ENCODE measurements at regions not wholly inside any gene's neighbourhood (a gene's known extent, or its start where the extent isn't known, plus 50 kb on each side); places are given as distances from the start of the nearest gene placed in this dataset.

DNA sequence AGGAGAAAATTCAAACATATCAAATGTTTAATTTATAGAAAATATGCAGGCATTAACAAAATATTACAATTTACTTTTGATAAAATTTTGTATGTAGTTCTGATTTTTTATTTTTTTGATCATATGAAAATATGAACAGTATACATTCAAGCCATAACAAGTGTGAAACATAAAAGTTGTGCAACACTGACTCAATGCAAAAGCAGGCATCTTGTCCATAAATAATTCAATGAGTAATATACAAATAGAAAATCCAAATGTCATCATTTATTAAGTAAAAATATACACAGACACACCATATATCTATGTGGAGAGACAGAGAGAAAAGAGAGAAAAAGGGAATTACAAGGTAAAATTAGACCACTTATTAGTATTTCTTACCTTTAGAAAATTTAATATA is 1183.9 kb downstream of the SLITRK1 start:
- TF ChIP-seq RAD21 (conservative IDR thresholded peaks at IDR 0.05) (no peak), EZH2 (IDR thresholded peaks at IDR 0.05; ENCODE audit: borderline replicate concordance, insufficient read depth, low read length, poor library complexity, severe bottlenecking) (no peak), POLR2AphosphoS5 (IDR thresholded peaks at IDR 0.05) (no peak), EP300 (conservative IDR thresholded peaks at IDR 0.05; ENCODE audit: poor library complexity, severe bottlenecking) (no peak), TAF1 (IDR thresholded peaks at IDR 0.05; ENCODE audit: low read depth) (no peak), MXI1 (conservative IDR thresholded peaks at IDR 0.05; ENCODE audit: poor library complexity, severe bottlenecking) (no peak), SMC3 (conservative IDR thresholded peaks at IDR 0.05; ENCODE audit: poor library complexity) (no peak)
- TF ChIP-seq, protein P1, sequence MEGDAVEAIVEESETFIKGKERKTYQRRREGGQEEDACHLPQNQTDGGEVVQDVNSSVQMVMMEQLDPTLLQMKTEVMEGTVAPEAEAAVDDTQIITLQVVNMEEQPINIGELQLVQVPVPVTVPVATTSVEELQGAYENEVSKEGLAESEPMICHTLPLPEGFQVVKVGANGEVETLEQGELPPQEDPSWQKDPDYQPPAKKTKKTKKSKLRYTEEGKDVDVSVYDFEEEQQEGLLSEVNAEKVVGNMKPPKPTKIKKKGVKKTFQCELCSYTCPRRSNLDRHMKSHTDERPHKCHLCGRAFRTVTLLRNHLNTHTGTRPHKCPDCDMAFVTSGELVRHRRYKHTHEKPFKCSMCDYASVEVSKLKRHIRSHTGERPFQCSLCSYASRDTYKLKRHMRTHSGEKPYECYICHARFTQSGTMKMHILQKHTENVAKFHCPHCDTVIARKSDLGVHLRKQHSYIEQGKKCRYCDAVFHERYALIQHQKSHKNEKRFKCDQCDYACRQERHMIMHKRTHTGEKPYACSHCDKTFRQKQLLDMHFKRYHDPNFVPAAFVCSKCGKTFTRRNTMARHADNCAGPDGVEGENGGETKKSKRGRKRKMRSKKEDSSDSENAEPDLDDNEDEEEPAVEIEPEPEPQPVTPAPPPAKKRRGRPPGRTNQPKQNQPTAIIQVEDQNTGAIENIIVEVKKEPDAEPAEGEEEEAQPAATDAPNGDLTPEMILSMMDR (IDR thresholded peaks at IDR 0.05; ENCODE audit: poor library complexity, severe bottlenecking): no peak
- TF ChIP-seq, protein P2, sequence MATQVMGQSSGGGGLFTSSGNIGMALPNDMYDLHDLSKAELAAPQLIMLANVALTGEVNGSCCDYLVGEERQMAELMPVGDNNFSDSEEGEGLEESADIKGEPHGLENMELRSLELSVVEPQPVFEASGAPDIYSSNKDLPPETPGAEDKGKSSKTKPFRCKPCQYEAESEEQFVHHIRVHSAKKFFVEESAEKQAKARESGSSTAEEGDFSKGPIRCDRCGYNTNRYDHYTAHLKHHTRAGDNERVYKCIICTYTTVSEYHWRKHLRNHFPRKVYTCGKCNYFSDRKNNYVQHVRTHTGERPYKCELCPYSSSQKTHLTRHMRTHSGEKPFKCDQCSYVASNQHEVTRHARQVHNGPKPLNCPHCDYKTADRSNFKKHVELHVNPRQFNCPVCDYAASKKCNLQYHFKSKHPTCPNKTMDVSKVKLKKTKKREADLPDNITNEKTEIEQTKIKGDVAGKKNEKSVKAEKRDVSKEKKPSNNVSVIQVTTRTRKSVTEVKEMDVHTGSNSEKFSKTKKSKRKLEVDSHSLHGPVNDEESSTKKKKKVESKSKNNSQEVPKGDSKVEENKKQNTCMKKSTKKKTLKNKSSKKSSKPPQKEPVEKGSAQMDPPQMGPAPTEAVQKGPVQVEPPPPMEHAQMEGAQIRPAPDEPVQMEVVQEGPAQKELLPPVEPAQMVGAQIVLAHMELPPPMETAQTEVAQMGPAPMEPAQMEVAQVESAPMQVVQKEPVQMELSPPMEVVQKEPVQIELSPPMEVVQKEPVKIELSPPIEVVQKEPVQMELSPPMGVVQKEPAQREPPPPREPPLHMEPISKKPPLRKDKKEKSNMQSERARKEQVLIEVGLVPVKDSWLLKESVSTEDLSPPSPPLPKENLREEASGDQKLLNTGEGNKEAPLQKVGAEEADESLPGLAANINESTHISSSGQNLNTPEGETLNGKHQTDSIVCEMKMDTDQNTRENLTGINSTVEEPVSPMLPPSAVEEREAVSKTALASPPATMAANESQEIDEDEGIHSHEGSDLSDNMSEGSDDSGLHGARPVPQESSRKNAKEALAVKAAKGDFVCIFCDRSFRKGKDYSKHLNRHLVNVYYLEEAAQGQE (IDR thresholded peaks at IDR 0.05; ENCODE audit: borderline replicate concordance): no peak
